GM12878 (cell line): ENCODE measurements at regions not wholly inside any gene's neighbourhood (a gene's known extent, or its start where the extent isn't known, plus 50 kb on each side); places are given as distances from the start of the nearest gene placed in this dataset.

Experiments used
- ATAC-seq: fragments of 200-7000 bp; cut with Tn5 transposase; 3 replicates; pipeline ENCODE4 v1.9.1; 2020; ENCODE audit warnings: mild to moderate bottlenecking, moderate library complexity
- BruUV-seq: library from RNA; stranded (reverse); fragments of 400-500 nt; replicated peaks from 2 replicates; lab custom pipeline; 2021; lab: Mats Ljungman, UMichigan
- CTCF ChIA-PET: fragments of 300-600 bp; sonication (Branson Sonifier 250); formaldehyde crosslinking; extraction: SDS; loops from one replicate; lab custom pipeline; 2021; ENCODE audit warnings: inconsistent platforms; lab: Yijun Ruan, JAX
- POLR2A ChIA-PET: fragments of 350-600 bp; formaldehyde crosslinking; extraction: SDS; loops from one replicate; lab custom pipeline; 2021; ENCODE audit warnings: inconsistent platforms; lab: Charles Lee
- RAD21 ChIA-PET: fragments of 300-600 bp; sonication (Branson Sonifier 250); formaldehyde crosslinking; loops from one replicate; lab custom pipeline; 2023; ENCODE audit warnings: antibody characterized with exemption; ENCODE audit not compliant: unreplicated experiment; lab: Charles Lee
- SMC1A ChIA-PET: fragments of 300-600 bp; sonication (Branson Sonifier 250); formaldehyde crosslinking; loops from one replicate; lab custom pipeline; 2023; ENCODE audit not compliant: unreplicated experiment, uncharacterized antibody; lab: Charles Lee
- DNase-seq: peaks from one replicate; pipeline ENCODE4 v3.0.0-alpha.2; 2011; ENCODE audit warnings: low read depth, low spot score
- FAIRE-seq: peaks from 3 replicates; lab custom pipeline; 2011; peaks lifted over from hg19 to GRCh38; lab: Jason Lieb, UNC
- H2AFZ ChIP-seq: 2 replicates; pipeline ENCODE4 v1.6.0; 2011; ENCODE audit warnings: low read depth, low read length, control low read depth; ENCODE audit not compliant: control insufficient read depth
- H3K27ac ChIP-seq: 2 replicates; pipeline ENCODE4 v1.5.1; 2011; ENCODE audit warnings: control low read depth; ENCODE audit not compliant: control insufficient read depth, insufficient read depth
- H3K27me3 ChIP-seq, 2 experiments: replicated peaks in 1 of 2; 2 replicates each; pipeline versions ENCODE4 v1.6.0 to v1.6.1; 2011; ENCODE audit warnings: low read length in 1 of 2; ENCODE audit not compliant: control insufficient read depth in 2 of 2, insufficient read depth in 2 of 2
- H3K36me3 ChIP-seq, 2 experiments: 2 replicates each; pipeline ENCODE4 v1.5.1; 2011; ENCODE audit warnings: low read length in 1 of 2; ENCODE audit not compliant: control insufficient read depth in 2 of 2, insufficient read depth in 2 of 2
- H3K4me1 ChIP-seq: 2 replicates; pipeline ENCODE4 v1.6.1; 2011; ENCODE audit warnings: mild to moderate bottlenecking, low read length, moderate library complexity, mixed read lengths; ENCODE audit not compliant: control insufficient read depth, insufficient read depth
- H3K4me2 ChIP-seq: 2 replicates; pipeline ENCODE4 v1.6.0; 2011; ENCODE audit warnings: control low read depth; ENCODE audit not compliant: control insufficient read depth, insufficient read depth
- H3K4me3 ChIP-seq: fragments of 200-600 bp; sonication (generic); 2 replicates; pipeline ENCODE4 v1.5.1; 2016
- H3K79me2 ChIP-seq: 2 replicates; pipeline ENCODE4 v1.6.0; 2011; ENCODE audit warnings: low read length; ENCODE audit not compliant: control insufficient read depth, insufficient read depth
- H3K9ac ChIP-seq: 2 replicates; pipeline ENCODE4 v1.8.0; 2011; ENCODE audit warnings: low read length, control low read depth, mixed read lengths; ENCODE audit not compliant: control insufficient read depth, insufficient read depth
- H3K9me3 ChIP-seq: replicated peaks from 3 replicates; pipeline ENCODE4 v1.5.1; 2011; ENCODE audit warnings: mild to moderate bottlenecking, low read length; ENCODE audit not compliant: control insufficient read depth, insufficient read depth
- H4K20me1 ChIP-seq: 2 replicates; pipeline ENCODE4 v1.6.0; 2011; ENCODE audit not compliant: control insufficient read depth, insufficient read depth
- BHLHE40 ChIP-seq, 2 experiments: fragments of 450-650 bp in 1 of 2; IDR thresholded peaks; 2 replicates each; pipeline ENCODE4 v1.6.1; 2011 to 2017; ENCODE audit warnings: low read depth in 2 of 2, borderline replicate concordance in 1 of 2, improper control_type of control experiment in 1 of 2, low read length in 1 of 2, mild to moderate bottlenecking in 1 of 2
- BMI1 ChIP-seq: fragments of 450-650 bp; IDR thresholded peaks from 2 replicates; pipeline ENCODE4 v1.6.1; 2016; ENCODE audit warnings: mild to moderate bottlenecking, moderate library complexity, borderline replicate concordance
- FOXK2 ChIP-seq: fragments of 450-650 bp; IDR thresholded peaks from 2 replicates; pipeline ENCODE4 v1.6.1; 2017; ENCODE audit warnings: mild to moderate bottlenecking, moderate library complexity
- IKZF2 ChIP-seq, 2 experiments: fragments of 450-650 bp; IDR thresholded peaks; 2 replicates each; pipeline ENCODE4 v1.6.1; 2017; ENCODE audit warnings: mild to moderate bottlenecking in 2 of 2, moderate library complexity in 2 of 2
- MYC ChIP-seq: IDR thresholded peaks from 2 replicates; pipeline ENCODE4 v1.6.1; 2011; ENCODE audit warnings: mild to moderate bottlenecking, low read length, moderate library complexity, inconsistent platforms; ENCODE audit not compliant: insufficient read depth, insufficient replicate concordance, insufficient read length, severe bottlenecking
- NFIC ChIP-seq: IDR thresholded peaks from 2 replicates; pipeline ENCODE4 v1.6.1; 2012; ENCODE audit warnings: low read depth, mild to moderate bottlenecking, inconsistent platforms, low read length, moderate library complexity
- NFXL1 ChIP-seq: fragments of 450-650 bp; IDR thresholded peaks from 2 replicates; pipeline ENCODE4 v1.6.1; 2017; ENCODE audit warnings: antibody characterized with exemption, mild to moderate bottlenecking, borderline replicate concordance
- NFYB ChIP-seq: IDR thresholded peaks from 2 replicates; pipeline ENCODE4 v1.6.1; 2011; ENCODE audit warnings: low read depth, mild to moderate bottlenecking, low read length, improper control_type of control experiment, moderate library complexity; ENCODE audit not compliant: insufficient read depth
- POLR2A ChIP-seq: IDR thresholded peaks from 2 replicates; pipeline ENCODE4 v1.6.1; 2011; ENCODE audit warnings: low read depth, mild to moderate bottlenecking, low read length
- RAD21 ChIP-seq: IDR thresholded peaks from 2 replicates; pipeline ENCODE4 v1.6.1; 2011; ENCODE audit warnings: mild to moderate bottlenecking, low read depth, low read length, moderate library complexity; ENCODE audit not compliant: insufficient read depth
- RB1 ChIP-seq: fragments of 450-650 bp; formaldehyde crosslinking; IDR thresholded peaks from 2 replicates; pipeline ENCODE4 v1.6.1; 2017; ENCODE audit warnings: mild to moderate bottlenecking, borderline replicate concordance
- SIN3A ChIP-seq: IDR thresholded peaks from 2 replicates; pipeline ENCODE4 v1.6.1; 2012; ENCODE audit warnings: low read depth, low read length, improper control_type of control experiment
- SIX5 ChIP-seq: IDR thresholded peaks from 2 replicates; pipeline ENCODE4 v1.6.1; 2011; ENCODE audit warnings: mild to moderate bottlenecking, low read depth, low read length, moderate library complexity; ENCODE audit not compliant: severe bottlenecking
- WRNIP1 ChIP-seq: IDR thresholded peaks from 2 replicates; pipeline ENCODE4 v1.6.1; 2011; ENCODE audit warnings: low read depth, low read length, improper control_type of control experiment, borderline replicate concordance
- ZNF207 ChIP-seq: fragments of 450-650 bp; IDR thresholded peaks from 2 replicates; pipeline ENCODE4 v1.6.1; 2014; ENCODE audit warnings: antibody characterized with exemption, mild to moderate bottlenecking, borderline replicate concordance
- WGBS: methylation state at CpG from one replicate; pipeline ENCODE4 v1.1.6; 2016; ENCODE audit warnings: low lambda C conversion rate; ENCODE audit not compliant: insufficient replicate concordance, insufficient coverage; ENCODE audit errors: missing lambda C conversion rate; 5-methylcytosine and 5-hydroxymethylcytosine counted together
- in situ Hi-C: fragments of 300-500 bp; cut with MboI; formaldehyde crosslinking; loops from 9 replicates; pipeline ENCODE4 v1.14.3; 2018; ENCODE audit warnings: mixed read lengths
- intact Hi-C: fragments of 100-400 bp; cut with micrococcal nuclease; formaldehyde crosslinking; loops from one replicate; pipeline ENCODE4 v1.14.2; 2022; ENCODE audit not compliant: unreplicated experiment

DNA sequence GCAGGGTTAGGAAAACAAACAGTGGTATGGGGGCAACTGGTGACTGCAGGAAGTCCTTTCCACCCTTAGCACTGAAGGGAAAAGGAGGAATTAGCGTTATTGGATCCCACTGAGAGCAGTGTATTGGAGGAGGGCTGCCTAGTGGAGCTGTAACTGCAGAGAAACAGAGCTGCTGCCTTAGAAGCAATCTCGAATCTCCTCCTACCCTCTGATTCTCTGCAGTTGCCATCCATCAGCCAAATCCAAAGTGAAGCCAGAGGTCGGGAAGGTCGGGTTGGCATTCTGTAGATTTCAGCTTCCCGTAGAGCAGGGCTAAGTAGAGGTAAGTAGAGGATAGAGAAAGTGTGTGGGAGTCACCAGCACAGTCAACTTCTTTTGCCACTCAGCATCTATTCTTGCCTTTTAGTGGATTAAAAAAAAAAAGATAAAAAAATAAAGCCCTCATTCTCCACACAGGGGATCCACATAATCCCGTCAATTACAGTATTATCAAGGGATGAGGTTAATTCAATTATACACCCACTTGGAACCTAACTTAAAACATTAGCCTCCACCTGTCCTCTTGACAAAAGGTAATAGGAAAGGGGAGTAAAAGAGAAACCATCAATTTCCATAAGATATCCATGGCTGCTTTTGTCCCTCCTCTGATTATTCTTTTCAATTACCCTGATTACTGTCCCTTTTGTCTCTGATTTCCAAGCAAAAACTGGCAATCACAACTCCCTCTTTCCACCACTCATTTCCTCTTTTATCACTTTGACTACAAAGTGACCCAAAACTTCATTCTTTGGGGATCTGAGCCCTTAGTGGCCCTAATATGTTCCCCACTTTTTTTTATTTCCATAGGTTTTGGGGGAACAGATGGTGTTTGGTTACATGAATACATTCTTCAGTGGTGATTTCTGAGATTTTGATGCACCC is 234.7 kb downstream of the RBM26 start:
- FAIRE-seq (no peak), DNase-seq (no peak), ATAC-seq (no peak)
- no peaks in the 10 kb centered on the region for H3K4me1 ChIP-seq
- H3K36me3 ChIP-seq, result no peaks in the 10 kb centered on the region
- TF ChIP-seq RB1, result no peak
- no peak for TF ChIP-seq SIX5
- no peak for TF ChIP-seq NFIC
- TF ChIP-seq BHLHE40 (IDR thresholded peaks at IDR 0.05; ENCODE audit: borderline replicate concordance in 1 of 2, low read depth in 2 of 2, low read length in 1 of 2), result no peak
- no peak for TF ChIP-seq ZNF207
- no peak for TF ChIP-seq BMI1
- no peak for TF ChIP-seq IKZF2 (IDR thresholded peaks at IDR 0.05)
- TF ChIP-seq NFYB, result no peak
- TF ChIP-seq RAD21, result no peak
- TF ChIP-seq POLR2A, result no peak
- no peak for TF ChIP-seq FOXK2
- TF ChIP-seq MYC, result no peak
- no peak for TF ChIP-seq WRNIP1
- TF ChIP-seq SIN3A, result no peak
- no peak for TF ChIP-seq NFXL1
- no peak overlapping the region for H3K27ac ChIP-seq
- WGBS, result 58% methylated on average over 6 of the region's 6 CpGs
- H3K79me2 ChIP-seq, result no peaks in the 10 kb centered on the region
- no peaks in the 10 kb centered on the region for H3K27me3 ChIP-seq
- H3K4me3 ChIP-seq, result no peak overlapping the region
- no peak overlapping the region for H3K9ac ChIP-seq
- ChIA-PET RAD21 (no interaction called here), CTCF (no interaction called here), SMC1A (interaction anchor here (2.4 kb wide), 1 partner anchor 9 kb away, joined by 8 read pairs; no protein-coding TSS in a partner anchor), POLR2A (no interaction called here)
- intact Hi-C loops (no loop called here), in situ Hi-C loops (no loop called here)
- BruUV-seq, result no TSS peak
- H3K4me2 ChIP-seq, result no peak overlapping the region
- H2AFZ ChIP-seq, result no peak overlapping the region
- H4K20me1 ChIP-seq, result no peaks in the 10 kb centered on the region
- no peaks in the 10 kb centered on the region; the same call in 2 of the 3 replicates for H3K9me3 ChIP-seq
